Coronary artery (tissue), 2 donors: ENCODE measurements at regions not wholly inside any gene's neighbourhood (a gene's known extent, or its start where the extent isn't known, plus 50 kb on each side); places are given as distances from the start of the nearest gene placed in this dataset.

ENCODE experiments used
- DNase-seq: peaks from one replicate; pipeline ENCODE4 v3.0.0-alpha.2; 2017; ENCODE audit warnings: low spot score
- H3K27ac ChIP-seq, 2 donors: fragments of 200-600 bp; sonication (generic); one replicate each; pipeline ENCODE4 v1.5.1; 2016 to 2019
- H3K4me3 ChIP-seq: fragments of 200-600 bp; sonication (generic); 2 replicates; pipeline ENCODE4 v1.5.1; 2016; ENCODE audit warnings: mild to moderate bottlenecking, moderate library complexity
- TF ChIP-seq, protein P1 (sequence below): fragments of 200-600 bp; sonication (generic); IDR thresholded peaks from one replicate; pipeline ENCODE4 v1.5.1; 2019; ENCODE audit warnings: antibody characterized with exemption

DNA sequence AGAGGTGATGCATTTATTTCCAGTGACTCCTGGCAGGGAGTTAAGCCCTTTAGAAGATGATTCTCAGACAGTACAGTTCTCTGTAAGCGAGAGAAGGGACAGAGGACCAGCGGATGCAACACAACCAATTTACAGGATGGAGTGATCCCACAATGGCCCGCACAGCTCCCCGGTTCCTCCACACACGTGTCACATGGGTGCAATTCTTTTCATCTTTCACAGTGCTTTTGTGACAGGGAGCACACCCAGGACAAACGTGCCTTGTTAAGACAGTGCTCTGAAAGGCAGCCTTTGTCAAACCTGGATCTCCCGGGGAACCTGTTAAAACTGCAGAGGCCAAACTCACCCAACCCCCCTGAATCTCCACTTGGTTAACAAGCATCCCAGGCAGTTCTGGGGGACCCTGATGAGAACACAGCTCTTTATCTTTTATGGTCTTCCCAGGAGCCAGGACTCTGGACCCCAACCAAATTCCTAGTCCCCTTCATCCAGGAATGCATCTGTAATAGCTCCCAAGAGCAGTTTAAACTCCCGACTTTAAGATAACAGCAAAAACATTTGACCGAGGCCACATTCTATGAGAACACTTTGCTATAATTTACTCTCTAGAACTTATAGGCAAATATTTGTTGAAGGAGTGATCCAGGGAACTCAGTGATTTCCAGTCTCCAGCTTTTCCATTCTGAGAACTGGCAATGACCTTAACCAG, 134.9 kb upstream of the CDH5 start:
- no peak for DNase-seq
- Histone ChIP-seq H3K27ac (no peak overlapping the region), H3K4me3 (no peak overlapping the region)
- TF ChIP-seq, protein P1, sequence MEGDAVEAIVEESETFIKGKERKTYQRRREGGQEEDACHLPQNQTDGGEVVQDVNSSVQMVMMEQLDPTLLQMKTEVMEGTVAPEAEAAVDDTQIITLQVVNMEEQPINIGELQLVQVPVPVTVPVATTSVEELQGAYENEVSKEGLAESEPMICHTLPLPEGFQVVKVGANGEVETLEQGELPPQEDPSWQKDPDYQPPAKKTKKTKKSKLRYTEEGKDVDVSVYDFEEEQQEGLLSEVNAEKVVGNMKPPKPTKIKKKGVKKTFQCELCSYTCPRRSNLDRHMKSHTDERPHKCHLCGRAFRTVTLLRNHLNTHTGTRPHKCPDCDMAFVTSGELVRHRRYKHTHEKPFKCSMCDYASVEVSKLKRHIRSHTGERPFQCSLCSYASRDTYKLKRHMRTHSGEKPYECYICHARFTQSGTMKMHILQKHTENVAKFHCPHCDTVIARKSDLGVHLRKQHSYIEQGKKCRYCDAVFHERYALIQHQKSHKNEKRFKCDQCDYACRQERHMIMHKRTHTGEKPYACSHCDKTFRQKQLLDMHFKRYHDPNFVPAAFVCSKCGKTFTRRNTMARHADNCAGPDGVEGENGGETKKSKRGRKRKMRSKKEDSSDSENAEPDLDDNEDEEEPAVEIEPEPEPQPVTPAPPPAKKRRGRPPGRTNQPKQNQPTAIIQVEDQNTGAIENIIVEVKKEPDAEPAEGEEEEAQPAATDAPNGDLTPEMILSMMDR, result no peak

GRCh38 chr16:66229651-66230050, 136.8 kb upstream of the CDH5 start:
- DNase-seq, result no peak
- no peak overlapping the region for H3K4me3 ChIP-seq
- no peak overlapping the region for H3K27ac ChIP-seq
- TF ChIP-seq, protein P1, result no peak

DNA sequence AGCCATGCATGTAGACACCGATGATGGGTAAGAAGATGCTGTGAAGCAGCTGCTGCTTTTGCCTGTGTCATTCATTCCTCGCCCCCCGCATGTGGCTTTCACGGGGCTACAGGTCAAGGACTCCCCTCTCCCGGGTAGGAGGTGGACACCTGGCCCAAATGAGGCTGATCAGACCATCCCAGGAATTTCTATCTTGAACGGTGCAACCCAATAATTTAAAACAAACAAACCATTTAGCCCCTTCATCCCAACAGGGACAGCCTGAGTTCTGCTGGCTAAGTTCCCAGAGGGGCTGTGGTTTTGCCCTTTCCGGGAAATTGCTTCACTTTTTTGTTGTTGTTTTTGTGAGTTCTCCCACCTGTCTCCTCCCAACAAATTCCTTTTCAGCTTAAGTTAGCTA, 137.7 kb upstream of the CDH5 start:
- TF ChIP-seq, protein P1, result no peak
- H3K4me3 ChIP-seq, result no peak overlapping the region
- no peak overlapping the region for H3K27ac ChIP-seq
- no peak for DNase-seq

DNA sequence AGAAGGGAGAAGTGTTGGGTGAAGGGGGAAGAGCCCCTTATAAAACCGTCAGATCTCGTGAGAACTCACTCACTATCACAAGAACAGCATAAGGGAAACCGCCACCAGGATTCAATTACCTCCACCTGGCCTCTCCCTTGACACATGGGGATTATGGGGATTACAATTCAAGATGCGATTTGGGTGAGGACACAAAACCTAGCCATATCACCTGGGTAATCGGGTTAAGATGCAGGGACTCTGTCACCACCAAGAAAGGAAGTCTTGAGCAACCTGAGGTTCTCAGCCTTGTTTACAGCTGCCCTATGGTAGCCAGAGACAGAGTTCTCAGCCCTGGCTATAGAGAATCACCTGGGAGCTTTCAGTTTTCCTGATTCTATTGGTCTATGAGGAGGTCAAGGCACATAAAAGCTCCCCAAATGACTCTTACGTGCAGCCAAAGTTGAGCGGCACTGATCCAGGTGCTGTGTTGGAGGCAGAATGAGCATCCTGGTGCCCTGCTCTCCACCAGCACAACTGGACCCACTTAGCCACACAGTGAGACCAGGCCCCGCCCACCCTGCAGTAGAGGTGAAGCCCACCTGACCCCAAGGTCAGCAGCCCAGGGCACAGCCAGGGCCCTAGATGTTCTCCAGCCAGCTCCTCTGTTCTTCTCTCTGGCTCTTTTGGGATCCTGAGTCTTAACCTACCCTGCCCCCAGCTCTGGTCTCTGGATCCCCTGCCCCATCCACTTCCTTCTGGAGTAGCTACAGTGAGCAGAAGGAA, 138.5 kb upstream of the CDH5 start:
- H3K27ac ChIP-seq, result no peak overlapping the region
- TF ChIP-seq, protein P1, result no peak
- no peak for DNase-seq

DNA sequence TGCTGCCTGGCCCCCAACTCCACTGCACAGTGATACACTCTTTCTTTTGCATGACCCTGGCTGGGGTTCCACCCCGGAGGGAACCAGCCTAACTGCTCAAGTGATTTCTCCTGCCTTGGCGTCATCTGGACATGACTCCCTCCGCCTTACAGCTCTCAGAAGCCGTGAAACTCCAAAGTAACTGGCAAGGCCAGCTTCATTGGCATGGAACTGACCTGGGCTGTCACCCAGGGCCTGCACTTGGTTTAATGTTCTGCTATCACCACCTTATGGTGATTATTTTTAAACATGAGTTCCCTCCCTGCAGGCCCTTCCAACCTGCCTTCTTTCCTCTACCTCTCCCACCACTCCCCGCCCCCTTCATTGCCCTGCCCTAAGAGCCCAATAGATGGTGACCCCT, 139.7 kb upstream of the CDH5 start:
- TF ChIP-seq, protein P1, result no peak
- no peak for DNase-seq
- H3K27ac ChIP-seq, result no peak overlapping the region
- no peak overlapping the region for H3K4me3 ChIP-seq

More for the DNA sequence above, 138.5 kb upstream of the CDH5 start:
- no peak overlapping the region for H3K4me3 ChIP-seq

- TF ChIP-seq, protein P1, result no peak
- DNase-seq, result no peak
- Histone ChIP-seq H3K4me3 (no peak overlapping the region), H3K27ac (no peak overlapping the region)
Measured at GRCh38 chr16:66225696-66226095, 140.8 kb upstream of the CDH5 start.

GRCh38 chr16:66224626-66225025, 141.9 kb upstream of the CDH5 start:
- DNase-seq, result no peak
- Histone ChIP-seq H3K4me3 (no peak overlapping the region), H3K27ac (no peak overlapping the region)
- TF ChIP-seq, protein P1, result no peak
